Spleen (tissue), 11 donors: ENCODE measurements at regions not wholly inside any gene's neighbourhood (a gene's known extent, or its start where the extent isn't known, plus 50 kb on each side); places are given as distances from the start of the nearest gene placed in this dataset.

Experiments used
- DNase-seq: peaks from one replicate; pipeline ENCODE4 v3.0.0-alpha.2; 2020
- H3K27ac ChIP-seq, 8 donors: fragments of 200-600 bp; sonication (generic) in 7 of 8; 1 replicate in 4 of 8; 2 replicates in 4 of 8; pipeline versions ENCODE4 v1.5.0 to v1.8.0; 2016 to 2021; ENCODE audit warnings: inconsistent platforms in 4 of 8, mild to moderate bottlenecking in 4 of 8, moderate library complexity in 1 of 8
- H3K27me3 ChIP-seq, 7 donors: fragments of 200-600 bp; sonication (generic) in 6 of 7; replicated peaks in 1 of 7; 1 replicate in 4 of 7; 2 replicates in 3 of 7; pipeline versions ENCODE4 v1.5.0 to v1.8.0; 2016 to 2021; ENCODE audit warnings: inconsistent platforms in 3 of 7, mild to moderate bottlenecking in 1 of 7
- H3K36me3 ChIP-seq, 6 donors: fragments of 200-600 bp; sonication (generic) in 5 of 6; 1 replicate in 4 of 6; 2 replicates in 2 of 6; pipeline versions ENCODE4 v1.5.0 to v1.8.0; 2016 to 2021; ENCODE audit warnings: inconsistent platforms in 2 of 6
- H3K4me1 ChIP-seq, 6 donors: fragments of 200-600 bp; sonication (generic) in 5 of 6; 1 replicate in 3 of 6; 2 replicates in 3 of 6; pipeline versions ENCODE4 v1.5.0 to v1.8.0; 2016 to 2021; ENCODE audit warnings: inconsistent platforms in 3 of 6
- H3K4me3 ChIP-seq, 8 donors: fragments of 200-600 bp; sonication (generic) in 7 of 8; 1 replicate in 4 of 8; 2 replicates in 4 of 8; pipeline versions ENCODE4 v1.5.0 to v1.8.0; 2016 to 2021; ENCODE audit warnings: inconsistent platforms in 4 of 8, mild to moderate bottlenecking in 4 of 8, moderate library complexity in 2 of 8
- H3K9me3 ChIP-seq, 8 donors: fragments of 200-600 bp; sonication (generic) in 7 of 8; 1 replicate in 4 of 8; 2 replicates in 4 of 8; pipeline versions ENCODE4 v1.5.0 to v1.8.0; 2016 to 2021; ENCODE audit warnings: inconsistent platforms in 4 of 8
- POLR2A ChIP-seq, 3 donors: fragments of 450-650 bp; IDR thresholded peaks; one replicate each; pipeline ENCODE4 v1.5.1; 2017; ENCODE audit warnings: antibody characterized with exemption in 3 of 3, mild to moderate bottlenecking in 1 of 3
- POLR2AphosphoS5 ChIP-seq, 3 donors: sonication (generic); formaldehyde crosslinking; IDR thresholded peaks; one replicate each; pipeline ENCODE4 v1.5.1; 2017; ENCODE audit warnings: antibody characterized with exemption in 3 of 3
- WGBS, 5 donors: extraction: QIAGEN DNeasy Blood & Tissue Kit in 3 of 5; methylation state at CpG; one replicate each; pipeline versions ENCODE4 v1.1.5 to v1.1.7; 2013 to 2018; 5-methylcytosine and 5-hydroxymethylcytosine counted together
- intact Hi-C: fragments of 100-400 bp; cut with DNase I; formaldehyde crosslinking; loops from one replicate; pipeline ENCODE4 v1.15.0; 2023; ENCODE audit warnings: low total_unique reads
- TF ChIP-seq, protein P1 (sequence below), 11 experiments: fragments of 200-600 bp in 7 of 11; fragments of 450-650 bp in 4 of 11; sonication (generic) in 4 of 11; IDR thresholded peaks in 8 of 11; conservative IDR thresholded peaks in 3 of 11; 1 replicate in 7 of 11; 2 replicates in 4 of 11; pipeline versions ENCODE4 v1.4.0 to v1.8.0; 2016 to 2021; ENCODE audit warnings: antibody characterized with exemption in 11 of 11, inconsistent platforms in 4 of 11, mild to moderate bottlenecking in 1 of 11
- donor health status: healthy with polysubstance abuse.
- donor health status: DM: no; HTN: no; CAD: no; lungs with moderate emphysema.
- donor health status: DM: no; HTN: no; CAD: no.
- donor health status: Bipolar disorder and iron deficiency.
- donor health status: healthy.
- donor health status: DM: no; HTN: no; CAD: no.
- donor health status: DM: yes; HTN: yes; CAD: no.

DNA sequence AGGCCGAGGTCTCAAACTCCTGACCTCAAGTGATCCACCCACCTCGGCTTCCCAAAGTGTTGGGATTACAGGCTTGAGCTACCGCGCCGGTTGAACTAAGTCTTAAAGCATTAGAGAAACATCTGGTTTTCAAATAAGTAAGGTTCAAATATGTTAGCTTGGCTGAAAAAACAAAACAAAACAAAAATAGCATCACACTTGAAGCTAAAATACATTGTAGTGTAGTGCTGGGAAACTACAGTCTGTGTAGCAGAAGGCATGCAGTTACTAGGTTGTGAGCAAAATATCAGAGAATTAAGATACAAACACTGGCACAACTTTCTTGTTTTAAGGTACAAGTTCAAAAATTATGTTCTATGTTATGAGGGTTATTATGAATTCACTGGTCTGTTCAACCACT is 224.8 kb upstream of the CHORDC1 start:
- TF ChIP-seq, protein P1, sequence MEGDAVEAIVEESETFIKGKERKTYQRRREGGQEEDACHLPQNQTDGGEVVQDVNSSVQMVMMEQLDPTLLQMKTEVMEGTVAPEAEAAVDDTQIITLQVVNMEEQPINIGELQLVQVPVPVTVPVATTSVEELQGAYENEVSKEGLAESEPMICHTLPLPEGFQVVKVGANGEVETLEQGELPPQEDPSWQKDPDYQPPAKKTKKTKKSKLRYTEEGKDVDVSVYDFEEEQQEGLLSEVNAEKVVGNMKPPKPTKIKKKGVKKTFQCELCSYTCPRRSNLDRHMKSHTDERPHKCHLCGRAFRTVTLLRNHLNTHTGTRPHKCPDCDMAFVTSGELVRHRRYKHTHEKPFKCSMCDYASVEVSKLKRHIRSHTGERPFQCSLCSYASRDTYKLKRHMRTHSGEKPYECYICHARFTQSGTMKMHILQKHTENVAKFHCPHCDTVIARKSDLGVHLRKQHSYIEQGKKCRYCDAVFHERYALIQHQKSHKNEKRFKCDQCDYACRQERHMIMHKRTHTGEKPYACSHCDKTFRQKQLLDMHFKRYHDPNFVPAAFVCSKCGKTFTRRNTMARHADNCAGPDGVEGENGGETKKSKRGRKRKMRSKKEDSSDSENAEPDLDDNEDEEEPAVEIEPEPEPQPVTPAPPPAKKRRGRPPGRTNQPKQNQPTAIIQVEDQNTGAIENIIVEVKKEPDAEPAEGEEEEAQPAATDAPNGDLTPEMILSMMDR (IDR thresholded peaks at IDR 0.05 in 8 of 11, conservative IDR thresholded peaks at IDR 0.05 in 3 of 11), result no peak
- TF ChIP-seq POLR2A (IDR thresholded peaks at IDR 0.05) (no peak), POLR2AphosphoS5 (IDR thresholded peaks at IDR 0.05) (no peak)
- DNase-seq, result peak; percentile 27
- H3K9me3 ChIP-seq, result no peaks in the 10 kb centered on the region
- H3K4me1 ChIP-seq, result no peaks in the 10 kb centered on the region
- H3K36me3 ChIP-seq, result no peaks in the 10 kb centered on the region
- no peaks in the 10 kb centered on the region for H3K27me3 ChIP-seq
- intact Hi-C loops, result loop anchor here (10.0 kb wide), 1 partner anchor 203 kb away; no protein-coding TSS in a partner anchor
- no peak overlapping the region for H3K4me3 ChIP-seq
- 84 to 90% (median 89%) methylated on average over 5 of the region's 5 CpGs for WGBS, 5 donors
- H3K27ac ChIP-seq, result no peak overlapping the region

DNA sequence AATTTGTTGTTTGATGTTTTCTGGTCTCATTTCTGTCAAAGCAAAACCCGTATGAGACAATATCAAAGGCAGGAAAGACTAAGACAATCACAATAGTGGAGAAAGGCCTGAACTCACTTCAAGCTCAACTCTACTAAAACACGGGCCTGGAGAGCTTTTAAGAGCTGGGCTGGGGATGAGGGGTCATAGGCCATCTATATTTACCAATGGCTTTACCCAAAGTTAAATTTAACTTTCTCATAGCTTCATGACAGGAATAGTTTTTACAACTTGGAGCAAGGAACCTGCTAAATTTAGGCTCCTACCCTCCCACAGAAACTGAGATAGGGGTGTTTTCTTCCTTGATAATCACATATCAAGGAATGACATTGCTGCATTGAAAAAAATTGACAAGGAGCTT is 223.4 kb upstream of the CHORDC1 start:
- WGBS, 5 donors, result 50 to 78% (median 67%) methylated on average over 2 of the region's 2 CpGs
- intact Hi-C loops, result loop anchor here (10.0 kb wide), 1 partner anchor 201 kb away; no protein-coding TSS in a partner anchor
- Histone ChIP-seq H3K27me3 (no peaks in the 10 kb centered on the region), H3K9me3 (no peaks in the 10 kb centered on the region), H3K4me1 (no peaks in the 10 kb centered on the region), H3K4me3 (no peak overlapping the region), H3K27ac (no peak overlapping the region), H3K36me3 (no peaks in the 10 kb centered on the region)
- TF ChIP-seq, protein P1 (IDR thresholded peaks at IDR 0.05 in 8 of 11, conservative IDR thresholded peaks at IDR 0.05 in 3 of 11), result no peak
- DNase-seq, result no peak

DNA sequence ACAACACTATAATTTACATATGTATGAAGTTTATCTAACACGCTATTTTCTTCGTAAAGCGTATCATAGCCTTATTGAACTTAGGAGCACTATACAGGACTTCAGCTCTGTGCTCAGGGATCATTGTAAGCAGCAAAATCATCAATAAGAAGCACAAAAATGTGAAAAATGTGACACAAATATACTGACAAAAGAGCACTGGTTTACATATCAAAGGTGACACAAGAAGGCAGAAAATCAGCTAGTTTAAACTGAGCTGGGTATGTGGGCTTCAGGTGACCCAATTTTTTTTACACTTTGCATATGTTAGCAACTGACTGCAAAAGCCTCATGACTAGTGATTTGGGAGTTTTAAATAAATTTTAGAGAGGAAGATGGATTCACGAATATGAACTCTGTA is 215.2 kb upstream of the CHORDC1 start:
- H3K9me3 ChIP-seq, result no peaks in the 10 kb centered on the region
- TF ChIP-seq POLR2A (IDR thresholded peaks at IDR 0.05) (no peak), POLR2AphosphoS5 (IDR thresholded peaks at IDR 0.05) (no peak)
- TF ChIP-seq, protein P1 (IDR thresholded peaks at IDR 0.05 in 8 of 11, conservative IDR thresholded peaks at IDR 0.05 in 3 of 11), result no peak
- H3K27ac ChIP-seq, result no peak overlapping the region
- no peaks in the 10 kb centered on the region for H3K27me3 ChIP-seq
- H3K36me3 ChIP-seq, result no peaks in the 10 kb centered on the region
- no peak overlapping the region for H3K4me3 ChIP-seq
- DNase-seq, result no peak
- 92 to 96% (median 94%) methylated on average over 4 of the region's 4 CpGs for WGBS, 5 donors
- intact Hi-C loops, result no loop called here
- H3K4me1 ChIP-seq, result no peaks in the 10 kb centered on the region

DNA sequence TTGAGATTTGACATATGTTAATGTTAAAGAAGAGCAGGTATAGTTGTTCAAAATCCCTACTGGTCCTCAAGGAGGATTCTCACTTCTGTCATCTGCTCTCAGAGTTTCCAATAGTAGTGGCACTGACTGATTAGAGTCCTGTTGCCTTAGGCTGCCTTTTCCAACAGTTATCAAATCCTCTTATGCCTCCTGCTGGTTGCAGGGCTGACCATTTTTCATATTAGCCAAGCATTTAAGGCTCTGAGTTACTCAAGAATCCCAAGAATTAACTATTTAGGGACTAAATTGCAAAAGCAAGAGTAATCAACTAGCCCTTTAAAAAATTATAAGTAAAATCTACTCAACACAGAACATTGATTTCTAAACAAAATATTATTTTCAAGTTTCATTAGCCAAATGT is 212.0 kb upstream of the CHORDC1 start:
- Histone ChIP-seq H3K27ac (no peak overlapping the region), H3K9me3 (no peaks in the 10 kb centered on the region), H3K27me3 (no peaks in the 10 kb centered on the region), H3K36me3 (no peaks in the 10 kb centered on the region), H3K4me3 (no peak overlapping the region), H3K4me1 (no peaks in the 10 kb centered on the region)
- TF ChIP-seq POLR2AphosphoS5 (IDR thresholded peaks at IDR 0.05), result no peak
- TF ChIP-seq, protein P1 (IDR thresholded peaks at IDR 0.05 in 8 of 11, conservative IDR thresholded peaks at IDR 0.05 in 3 of 11), result no peak
- no peak for DNase-seq
- intact Hi-C loops, result no loop called here
